HG03342 (cell line): ENCODE measurements at regions not wholly inside any gene's neighbourhood (a gene's known extent, or its start where the extent isn't known, plus 50 kb on each side); places are given as distances from the start of the nearest gene placed in this dataset.
"Not testable (repeated sequence)": the region's sequence is repeated elsewhere in the genome, so short reads cannot be mapped to it uniquely, and the experiment has no call there.

Experiments used
- ATAC-seq: cut with Tn5 transposase; IDR thresholded peaks from one replicate; pipeline ENCODE4 v1.9.1; 2021; ENCODE audit warnings: mild to moderate bottlenecking, moderate library complexity; ENCODE audit not compliant: unreplicated experiment

GRCh38 chr10:106392778-106393177 is 771.7 kb downstream of the SORCS1 start:
- ATAC-seq = no peak

- ATAC-seq = no peak
Measured at GRCh38 chr10:106387063-106387462, 777.4 kb downstream of the SORCS1 start.

GRCh38 chr10:106384496-106384895 is 780.0 kb downstream of the SORCS1 start:
- ATAC-seq = no peak

- ATAC-seq = no peak
Measured at GRCh38 chr10:106380706-106381105, 783.8 kb downstream of the SORCS1 start.

- ATAC-seq = no peak
Measured at GRCh38 chr10:106378251-106378650, 786.3 kb downstream of the SORCS1 start.

- no peak for ATAC-seq
Measured at GRCh38 chr10:106370751-106371150, 793.8 kb downstream of the SORCS1 start.

GRCh38 chr10:106360870-106361269 is 803.6 kb downstream of the SORCS1 start:
- no peak for ATAC-seq

GRCh38 chr10:106355450-106355849 is 809.1 kb downstream of the SORCS1 start:
- ATAC-seq = no peak

- no peak for ATAC-seq
Measured at GRCh38 chr10:106348933-106349332, 815.6 kb downstream of the SORCS1 start.

- no peak for ATAC-seq
Measured at GRCh38 chr10:106347547-106347946, 817.0 kb downstream of the SORCS1 start.

- not testable (repeated sequence) for ATAC-seq
Measured at GRCh38 chr10:106343539-106343938, 821.0 kb downstream of the SORCS1 start.

- ATAC-seq = no peak
Measured at GRCh38 chr10:106341356-106341755, 823.1 kb downstream of the SORCS1 start.

- no peak for ATAC-seq
Measured at GRCh38 chr10:106338486-106338885, 826.0 kb downstream of the SORCS1 start.

- ATAC-seq = no peak
Measured at GRCh38 chr10:106336874-106337273, 827.6 kb downstream of the SORCS1 start.

GRCh38 chr10:106327747-106328146 is 836.8 kb downstream of the SORCS1 start:
- ATAC-seq = no peak

GRCh38 chr10:106320876-106321275 is 843.6 kb downstream of the SORCS1 start:
- no peak for ATAC-seq

GRCh38 chr10:106320078-106320477 is 844.4 kb downstream of the SORCS1 start:
- no peak for ATAC-seq

- no peak for ATAC-seq
Measured at GRCh38 chr10:106317554-106317953, 847.0 kb downstream of the SORCS1 start.

GRCh38 chr10:106313041-106313440 is 851.5 kb downstream of the SORCS1 start:
- no peak for ATAC-seq

GRCh38 chr10:106312087-106312486 is 852.4 kb downstream of the SORCS1 start:
- no peak for ATAC-seq

GRCh38 chr10:106311590-106311989 is 852.9 kb downstream of the SORCS1 start:
- no peak for ATAC-seq

GRCh38 chr10:106310596-106310995 is 853.9 kb downstream of the SORCS1 start:
- no peak for ATAC-seq

- no peak for ATAC-seq
Measured at GRCh38 chr10:106309376-106309775, 855.1 kb downstream of the SORCS1 start.

GRCh38 chr10:106308284-106308683 is 856.2 kb downstream of the SORCS1 start:
- no peak for ATAC-seq
